H1 (cell line): ENCODE measurements at regions not wholly inside any gene's neighbourhood (a gene's known extent, or its start where the extent isn't known, plus 50 kb on each side); places are given as distances from the start of the nearest gene placed in this dataset.

Source experiments
- CTCF ChIA-PET: fragments of 300-600 bp; sonication (Branson Sonifier 250); formaldehyde crosslinking; loops from one replicate; lab custom pipeline; 2021; ENCODE audit not compliant: partially characterized antibody; lab: Charles Lee
- POLR2A ChIA-PET: fragments of 300-600 bp; sonication (Branson Sonifier 250); formaldehyde crosslinking; loops from one replicate; lab custom pipeline; 2021; ENCODE audit warnings: inconsistent platforms; ENCODE audit not compliant: partially characterized antibody; lab: Charles Lee
- DNase-seq, 2 experiments: peaks; one replicate each; pipeline versions ENCODE4 v3.0.0 to v3.0.0-alpha.2; 2010 to 2022; ENCODE audit warnings: low spot score in 2 of 2, low read depth in 1 of 2, mixed read lengths in 1 of 2
- FAIRE-seq: peaks from 2 replicates; lab custom pipeline; 2011; peaks lifted over from hg19 to GRCh38; lab: Jason Lieb, UNC
- H2AFZ ChIP-seq: 2 replicates; pipeline ENCODE4 v1.8.1; 2012; ENCODE audit warnings: low read length, inconsistent platforms
- H2AK5ac ChIP-seq: 2 replicates; pipeline ENCODE4 v1.6.1; 2013; ENCODE audit warnings: low read depth, low read length
- H2BK120ac ChIP-seq: replicated peaks from 2 replicates; pipeline ENCODE3; 2013; ENCODE audit warnings: low read depth, low read length, inconsistent platforms
- H2BK12ac ChIP-seq: 2 replicates; pipeline ENCODE4 v1.6.1; 2013; ENCODE audit warnings: low read depth, low read length
- H2BK15ac ChIP-seq: 2 replicates; pipeline ENCODE4 v1.6.1; 2013; ENCODE audit warnings: low read length
- H2BK20ac ChIP-seq: 2 replicates; pipeline ENCODE4 v1.6.1; 2013; ENCODE audit warnings: low read length
- H2BK5ac ChIP-seq: 2 replicates; pipeline ENCODE4 v1.6.1; 2013; ENCODE audit warnings: low read depth, low read length
- H3K14ac ChIP-seq: 2 replicates; pipeline ENCODE4 v1.6.1; 2013; ENCODE audit warnings: inconsistent platforms; ENCODE audit not compliant: insufficient read length
- H3K18ac ChIP-seq: 2 replicates; pipeline ENCODE4 v1.6.1; 2013; ENCODE audit warnings: low read length; ENCODE audit errors: extremely low read depth
- H3K23ac ChIP-seq: 2 replicates; pipeline ENCODE4 v1.6.1; 2013; ENCODE audit warnings: inconsistent platforms; ENCODE audit not compliant: insufficient read length
- H3K23me2 ChIP-seq: 2 replicates; pipeline ENCODE4 v1.6.1; 2013; ENCODE audit warnings: low read depth, low read length
- H3K27ac ChIP-seq: 2 replicates; pipeline ENCODE4 v1.6.1; 2011; ENCODE audit warnings: low read depth, low read length, inconsistent platforms
- H3K27me3 ChIP-seq, 4 experiments: replicated peaks in 1 of 4; 1 replicate in 1 of 4; 2 replicates in 3 of 4; pipeline versions ENCODE4 v1.6.1 to v1.8.1; 2011 to 2013; ENCODE audit warnings: low read length in 3 of 4, mild to moderate bottlenecking in 3 of 4, inconsistent platforms in 2 of 4, mixed read lengths in 2 of 4, moderate library complexity in 1 of 4; ENCODE audit not compliant: control insufficient read depth in 3 of 4, insufficient read depth in 3 of 4; ENCODE audit errors: extremely low read depth in 1 of 4
- H3K36me3 ChIP-seq, 4 experiments: 2 replicates each; pipeline versions ENCODE4 v1.6.1 to v1.8.1; 2011 to 2013; ENCODE audit warnings: mild to moderate bottlenecking in 4 of 4, low read length in 3 of 4, moderate library complexity in 2 of 4, control low read depth in 1 of 4, inconsistent platforms in 1 of 4; ENCODE audit not compliant: insufficient read depth in 4 of 4, control insufficient read depth in 2 of 4
- H3K4ac ChIP-seq: replicated peaks from 2 replicates; pipeline ENCODE3; 2013; ENCODE audit warnings: low read length, low read depth, mixed read lengths, inconsistent platforms; ENCODE audit not compliant: insufficient read length
- H3K4me1 ChIP-seq, 4 experiments: replicated peaks in 1 of 4; 1 replicate in 1 of 4; 2 replicates in 3 of 4; pipeline versions ENCODE4 v1.6.1 to v1.8.1; 2011 to 2013; ENCODE audit warnings: low read length in 3 of 4, inconsistent platforms in 2 of 4, mixed read lengths in 1 of 4; ENCODE audit not compliant: insufficient read depth in 4 of 4, control insufficient read depth in 3 of 4
- H3K4me2 ChIP-seq, 2 experiments: 2 replicates each; pipeline versions ENCODE4 v1.6.1 to v1.8.1; 2011 to 2013; ENCODE audit warnings: low read depth in 2 of 2, low read length in 2 of 2, control low read depth in 1 of 2, inconsistent platforms in 1 of 2, mild to moderate bottlenecking in 1 of 2; ENCODE audit not compliant: insufficient read depth in 1 of 2
- H3K4me3 ChIP-seq, 4 experiments: fragments of 200-600, 300-600 bp in 1 of 4; sonication (generic), shearing (Covaris generic), sonication (Bioruptor Twin) in 1 of 4; 2 replicates each; pipeline versions ENCODE4 v1.5.1 to v1.8.1; 2011 to 2016; ENCODE audit warnings: low read length in 4 of 4, low read depth in 3 of 4, control low read depth in 2 of 4, inconsistent platforms in 2 of 4, mild to moderate bottlenecking in 2 of 4, mixed read lengths in 1 of 4, moderate library complexity in 1 of 4; ENCODE audit not compliant: insufficient read depth in 2 of 4; ENCODE audit errors: extremely low read depth in 1 of 4
- H3K56ac ChIP-seq: replicated peaks from 2 replicates; pipeline ENCODE3; 2013; ENCODE audit warnings: low read depth, mild to moderate bottlenecking, mixed read lengths, low read length, inconsistent platforms; ENCODE audit not compliant: insufficient read length
- H3K79me1 ChIP-seq: 2 replicates; pipeline ENCODE4 v1.6.1; 2013; ENCODE audit warnings: low read depth, low read length, control low read depth
- H3K79me2 ChIP-seq, 2 experiments: 2 replicates each; pipeline versions ENCODE4 v1.6.1 to v1.8.1; 2012 to 2013; ENCODE audit warnings: low read length in 2 of 2, mild to moderate bottlenecking in 2 of 2, inconsistent platforms in 1 of 2; ENCODE audit not compliant: insufficient read depth in 2 of 2, control insufficient read depth in 1 of 2
- H3K9ac ChIP-seq, 4 experiments: replicated peaks in 1 of 4; 1 replicate in 1 of 4; 2 replicates in 3 of 4; pipeline versions ENCODE4 v1.6.1 to v1.8.1; 2011 to 2013; ENCODE audit warnings: low read depth in 3 of 4, low read length in 3 of 4, control low read depth in 2 of 4, mild to moderate bottlenecking in 2 of 4, moderate library complexity in 2 of 4, inconsistent platforms in 1 of 4; ENCODE audit errors: extremely low read depth in 1 of 4
- H3K9me3 ChIP-seq, 2 experiments: 2 replicates each; pipeline versions ENCODE4 v1.6.1 to v1.8.1; 2012 to 2013; ENCODE audit warnings: mild to moderate bottlenecking in 2 of 2, moderate library complexity in 2 of 2, control low read depth in 1 of 2, inconsistent platforms in 1 of 2, low read depth in 1 of 2, low read length in 1 of 2, mixed read lengths in 1 of 2; ENCODE audit not compliant: insufficient read depth in 2 of 2
- H4K20me1 ChIP-seq, 2 experiments: replicated peaks in 1 of 2; 2 replicates each; pipeline versions ENCODE3 to v1.8.1; 2011 to 2013; ENCODE audit warnings: inconsistent platforms in 2 of 2, low read length in 2 of 2, mild to moderate bottlenecking in 1 of 2; ENCODE audit not compliant: insufficient read depth in 2 of 2, control insufficient read depth in 1 of 2
- H4K5ac ChIP-seq: 2 replicates; pipeline ENCODE4 v1.6.1; 2013; ENCODE audit warnings: low read length, low read depth, mixed read lengths, inconsistent platforms; ENCODE audit not compliant: insufficient read length
- H4K8ac ChIP-seq: 2 replicates; pipeline ENCODE4 v1.8.0; 2013; ENCODE audit warnings: mild to moderate bottlenecking, moderate library complexity, low read length, inconsistent platforms; ENCODE audit not compliant: insufficient read depth; ENCODE audit errors: extremely low read depth
- H4K91ac ChIP-seq: replicated peaks from 2 replicates; pipeline ENCODE3; 2013; ENCODE audit warnings: low read length, mixed read lengths, inconsistent platforms; ENCODE audit not compliant: insufficient read length
- BACH1 ChIP-seq: IDR thresholded peaks from 2 replicates; pipeline ENCODE4 v1.6.1; 2012; ENCODE audit warnings: low read length, improper control_type of control experiment
- E2F6 ChIP-seq: IDR thresholded peaks from 2 replicates; pipeline ENCODE4 v1.6.1; 2012; ENCODE audit warnings: inconsistent platforms
- FOSL1 ChIP-seq: IDR thresholded peaks from 2 replicates; pipeline ENCODE4 v1.6.1; 2011; ENCODE audit warnings: mild to moderate bottlenecking, low read depth, low read length, moderate library complexity; ENCODE audit not compliant: insufficient read depth
- HDAC2 ChIP-seq, 2 experiments: fragments of 300-600 bp in 1 of 2; sonication (generic) in 1 of 2; IDR thresholded peaks; 2 replicates each; pipeline ENCODE4 v1.6.1; 2011 to 2012; ENCODE audit warnings: low read depth in 2 of 2, low read length in 2 of 2, mild to moderate bottlenecking in 2 of 2, moderate library complexity in 2 of 2, borderline replicate concordance in 1 of 2, inconsistent platforms in 1 of 2
- KDM1A ChIP-seq: fragments of 200-600, 300-600 bp; sonication (generic); IDR thresholded peaks from 2 replicates; pipeline ENCODE4 v1.7.1; 2016; ENCODE audit warnings: mild to moderate bottlenecking, low read length, borderline replicate concordance
- POLR2AphosphoS5 ChIP-seq: IDR thresholded peaks from 2 replicates; pipeline ENCODE4 v1.6.1; 2011; ENCODE audit warnings: low read depth, low read length
- SIX5 ChIP-seq: IDR thresholded peaks from 2 replicates; pipeline ENCODE4 v1.6.1; 2011; ENCODE audit warnings: mild to moderate bottlenecking, low read depth, low read length
- WGBS, 2 experiments: shearing (Covaris generic) in 1 of 2; methylation state at CpG; one replicate each; pipeline versions ENCODE4 v1.1.6 to v1.1.7; 2013 to 2015; ENCODE audit warnings: low lambda C conversion rate in 2 of 2, mixed read lengths in 2 of 2, inconsistent platforms in 1 of 2, low coverage in 1 of 2, missing lambda C conversion rate in 1 of 2; ENCODE audit not compliant: insufficient replicate concordance in 2 of 2, insufficient coverage in 1 of 2, insufficient read length in 1 of 2; ENCODE audit errors: extremely low coverage in 1 of 2, missing lambda C conversion rate in 1 of 2; 5-methylcytosine and 5-hydroxymethylcytosine counted together

DNA sequence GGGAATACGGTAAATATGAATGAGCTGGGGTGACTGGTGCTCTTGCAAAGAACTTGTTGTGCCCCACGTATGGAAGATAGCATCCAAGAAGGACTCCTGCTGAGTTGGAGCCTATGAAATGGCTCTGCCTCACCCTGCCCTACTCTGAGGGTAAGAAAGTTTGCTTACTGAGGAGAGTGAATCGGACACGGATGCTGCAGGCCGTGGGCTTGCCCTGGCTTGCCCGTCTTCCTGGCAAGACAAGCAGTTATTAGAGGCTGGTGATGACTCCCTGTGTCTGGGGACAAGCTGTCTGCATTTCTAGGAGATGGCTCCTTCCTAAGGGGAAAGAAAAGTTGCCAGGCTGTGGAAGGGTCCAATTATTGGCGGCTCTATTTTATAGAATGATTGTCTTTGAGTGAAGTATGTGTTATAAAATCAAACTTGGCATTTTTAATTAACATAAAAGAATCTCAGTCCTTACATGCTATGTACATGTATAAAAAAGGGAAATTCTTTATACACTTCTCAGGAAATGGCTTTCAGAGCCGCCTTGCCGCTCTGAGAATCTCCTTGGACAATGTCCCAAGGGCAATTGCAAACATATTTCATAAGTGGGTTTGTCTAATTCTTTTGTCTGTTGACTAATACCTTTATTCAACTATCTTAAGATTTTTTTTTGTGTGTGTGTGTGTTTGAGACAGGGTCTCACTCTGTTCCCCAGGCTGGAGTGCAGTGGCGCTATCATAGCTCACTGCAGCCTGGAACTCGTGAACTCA lies 64.6 kb downstream of the CYP26A1 start:
- no peaks in the 10 kb centered on the region for H3K79me2 ChIP-seq
- peak overlapping the region; percentile 61; the same call in 1 of the 2 replicates for H2BK15ac ChIP-seq
- ChIA-PET POLR2A (interaction anchor here (0.6 kb wide), 1 partner anchor 16 kb away, joined by 3 read pairs; no protein-coding TSS in a partner anchor), CTCF (interaction anchor here (1.6 to 3.5 kb wide), 3 partner anchors 8 to 22 kb away, joined by 6 to 22 read pairs (median 7); no protein-coding TSS in a partner anchor)
- TF ChIP-seq KDM1A (no peak), BACH1 (no peak), FOSL1 (no peak), E2F6 (no peak), HDAC2 (IDR thresholded peaks at IDR 0.05; ENCODE audit: borderline replicate concordance in 1 of 2, low read depth in 2 of 2, low read length in 2 of 2) (no peak), POLR2AphosphoS5 (no peak), SIX5 (no peak)
- H3K79me1 ChIP-seq: no peaks in the 10 kb centered on the region
- DNase-seq (no peak), FAIRE-seq (no peak)
- no peak overlapping the region for H2BK12ac ChIP-seq
- no peak overlapping the region for H3K56ac ChIP-seq
- H3K23ac ChIP-seq: no peak overlapping the region
- 0 out of 2 replicates have a peak overlapping the region, but pooled peaks have one; percentile 21 for H3K18ac ChIP-seq
- no peak overlapping the region for H4K8ac ChIP-seq
- no peaks in the 10 kb centered on the region for H4K20me1 ChIP-seq
- no peaks in the 10 kb centered on the region for H3K23me2 ChIP-seq
- H3K27ac ChIP-seq: no peak overlapping the region
- no peak overlapping the region for H3K14ac ChIP-seq
- H2AK5ac ChIP-seq: no peak overlapping the region
- peak overlapping the region; percentile 22 for H4K91ac ChIP-seq
- no peaks in the 10 kb centered on the region for H3K27me3 ChIP-seq
- H4K5ac ChIP-seq: no peak overlapping the region
- no peak overlapping the region for H3K9ac ChIP-seq
- peak overlapping the region; percentile 80 for H3K4ac ChIP-seq
- no peak overlapping the region for H2AFZ ChIP-seq
- 92% methylated on average over 11 of the region's 11 CpGs; no CpG with 5 or more reads in 1 of the 2 experiments for WGBS, 2 experiments
- H2BK5ac ChIP-seq: peak overlapping the region; percentile 55; the same call in 1 of the 2 replicates
- no peaks in the 10 kb centered on the region for H3K9me3 ChIP-seq
- H3K4me2 ChIP-seq: no peak overlapping the region
- H2BK20ac ChIP-seq: no peak overlapping the region
- no peaks in the 10 kb centered on the region for H3K4me1 ChIP-seq
- no peaks in the 10 kb centered on the region for H3K36me3 ChIP-seq
- no peak overlapping the region for H3K4me3 ChIP-seq
- H2BK120ac ChIP-seq: no peak overlapping the region
